Osteoblast (primary cell): ENCODE measurements at regions not wholly inside any gene's neighbourhood (a gene's known extent, or its start where the extent isn't known, plus 50 kb on each side); places are given as distances from the start of the nearest gene placed in this dataset.

Experiments used
- DNase-seq: peaks from one replicate; pipeline ENCODE4 v3.0.0; 2011; ENCODE audit warnings: low spot score, mixed read lengths; ENCODE audit not compliant: insufficient read length; ENCODE audit errors: missing footprints
- H2AFZ ChIP-seq: 2 replicates; pipeline ENCODE4 v1.6.0; 2011; ENCODE audit warnings: mild to moderate bottlenecking, low read length
- H3K27ac ChIP-seq: 2 replicates; pipeline ENCODE4 v1.5.1; 2011; ENCODE audit warnings: mild to moderate bottlenecking, low read depth, low read length, moderate library complexity
- H3K27me3 ChIP-seq: 2 replicates; pipeline ENCODE4 v1.6.0; 2012; ENCODE audit warnings: mild to moderate bottlenecking, control low read depth, inconsistent platforms, low read length, moderate library complexity; ENCODE audit not compliant: insufficient read depth
- H3K36me3 ChIP-seq: 2 replicates; pipeline ENCODE4 v1.5.1; 2011; ENCODE audit warnings: mild to moderate bottlenecking, low read length, control low read depth, moderate library complexity; ENCODE audit not compliant: insufficient read depth
- H3K4me1 ChIP-seq: 2 replicates; pipeline ENCODE4 v1.5.1; 2011; ENCODE audit warnings: mild to moderate bottlenecking, low read length, control low read depth, moderate library complexity; ENCODE audit not compliant: insufficient read depth
- H3K4me2 ChIP-seq: 2 replicates; pipeline ENCODE4 v1.6.0; 2011; ENCODE audit warnings: mild to moderate bottlenecking, low read length; ENCODE audit not compliant: insufficient read depth
- H3K4me3 ChIP-seq: fragments of 200-600 bp; sonication (generic); 3 replicates; pipeline ENCODE4 v1.5.1; 2012; ENCODE audit warnings: mild to moderate bottlenecking, low read length, inconsistent platforms; ENCODE audit not compliant: insufficient read depth
- H3K79me2 ChIP-seq: 2 replicates; pipeline ENCODE4 v1.6.0; 2012; ENCODE audit warnings: mild to moderate bottlenecking, low read length, control low read depth, inconsistent platforms; ENCODE audit not compliant: insufficient read depth
- H3K9me3 ChIP-seq: 2 replicates; pipeline ENCODE4 v1.5.1; 2011; ENCODE audit warnings: low read depth, low read length, control low read depth
- H4K20me1 ChIP-seq: 2 replicates; pipeline ENCODE4 v1.6.0; 2012; ENCODE audit warnings: mild to moderate bottlenecking, low read length, control low read depth; ENCODE audit not compliant: insufficient read depth
- CTCF ChIP-seq: IDR thresholded peaks from 2 replicates; pipeline ENCODE4 v1.5.1; 2011; ENCODE audit warnings: mild to moderate bottlenecking, low read depth, low read length, moderate library complexity; ENCODE audit errors: extremely low read depth

- peak overlapping the region; percentile 1 for H3K4me2 ChIP-seq
- no peak for DNase-seq
- no peaks in the 10 kb centered on the region for H3K27me3 ChIP-seq
- H4K20me1 ChIP-seq = no peaks in the 10 kb centered on the region
- no peaks in the 10 kb centered on the region for H3K36me3 ChIP-seq
- peaks cover 3% of the 10 kb centered on the region for H3K9me3 ChIP-seq
- H3K79me2 ChIP-seq = no peaks in the 10 kb centered on the region
- H3K27ac ChIP-seq = peak overlapping the region; percentile 91
- no peak overlapping the region for H3K4me3 ChIP-seq
- H2AFZ ChIP-seq = no peak overlapping the region
- H3K4me1 ChIP-seq = peaks cover 18% of the 10 kb centered on the region
- no peak for TF ChIP-seq CTCF
Observed at GRCh38 chrX:150035531-150035930, 97.2 kb upstream of the EOLA2 start.

GRCh38 chrX:150036181-150036580, 97.9 kb upstream of the EOLA2 start:
- Histone ChIP-seq H3K4me1 (peaks cover 18% of the 10 kb centered on the region), H3K27ac (peak overlapping the region; percentile 91), H3K9me3 (peaks cover 3% of the 10 kb centered on the region), H4K20me1 (no peaks in the 10 kb centered on the region), H3K4me2 (peak overlapping the region; percentile 1), H3K79me2 (no peaks in the 10 kb centered on the region), H3K36me3 (no peaks in the 10 kb centered on the region), H3K27me3 (no peaks in the 10 kb centered on the region), H3K4me3 (no peak overlapping the region), H2AFZ (no peak overlapping the region)
- DNase-seq = peak; percentile 27
- no peak for TF ChIP-seq CTCF

GRCh38 chrX:150036641-150037040, 98.3 kb upstream of the EOLA2 start:
- no peak for TF ChIP-seq CTCF
- Histone ChIP-seq H2AFZ (no peak overlapping the region), H3K4me3 (no peak overlapping the region), H3K9me3 (peaks cover 3% of the 10 kb centered on the region), H4K20me1 (no peaks in the 10 kb centered on the region), H3K36me3 (no peaks in the 10 kb centered on the region), H3K27ac (peak overlapping the region; percentile 91), H3K79me2 (no peaks in the 10 kb centered on the region), H3K4me1 (peaks cover 18% of the 10 kb centered on the region), H3K27me3 (no peaks in the 10 kb centered on the region), H3K4me2 (no peak overlapping the region)
- no peak for DNase-seq

GRCh38 chrX:150037041-150037440, 98.8 kb upstream of the EOLA2 start:
- Histone ChIP-seq H3K36me3 (no peaks in the 10 kb centered on the region), H3K9me3 (peaks cover 3% of the 10 kb centered on the region), H3K4me3 (no peak overlapping the region), H3K27ac (no peak overlapping the region), H3K27me3 (no peaks in the 10 kb centered on the region), H3K79me2 (no peaks in the 10 kb centered on the region), H3K4me1 (peaks cover 18% of the 10 kb centered on the region), H3K4me2 (no peak overlapping the region), H4K20me1 (no peaks in the 10 kb centered on the region), H2AFZ (no peak overlapping the region)
- no peak for TF ChIP-seq CTCF
- DNase-seq = no peak
